ENCODE measurements at regions not wholly inside any gene's neighbourhood (a gene's known extent, or its start where the extent isn't known, plus 50 kb on each side); places are given as distances from the start of the nearest gene placed in this dataset.

DNA sequence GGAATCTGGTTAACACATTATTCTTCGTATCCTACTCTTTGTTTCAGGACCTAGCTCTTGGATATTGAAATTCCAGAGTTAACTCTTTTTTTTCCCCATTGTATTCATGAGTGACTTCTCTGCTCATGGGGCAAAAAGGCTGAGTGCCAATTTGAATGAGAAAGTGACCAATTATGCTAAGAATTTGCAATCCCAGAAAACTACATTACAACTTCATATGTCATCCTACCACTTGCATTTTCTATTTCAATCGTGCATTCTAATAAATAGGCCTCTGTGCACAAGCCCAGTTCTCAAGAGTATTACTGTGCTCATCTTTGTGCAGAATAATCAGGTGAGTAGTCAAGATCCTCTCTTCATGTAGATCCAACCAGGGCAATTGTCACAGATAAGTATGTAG, 537.8 kb downstream of the OTOL1 start:
- ChIA-PET CTCF (interaction anchor here (0.6 kb wide), 1 partner anchor 630 kb away, joined by 3 read pairs; no protein-coding TSS in a partner anchor), POLR2A (no interaction called here)
- H3K4me3 ChIP-seq (ENCODE audit: low read depth, low read length) = no peak overlapping the region
- H3K9me3 ChIP-seq (ENCODE audit: control insufficient read depth, insufficient read depth, low read depth, low read length) = no peaks in the 10 kb centered on the region
- no peaks in the 10 kb centered on the region for H3K36me3 ChIP-seq (ENCODE audit: control insufficient read depth in 2 of 2, insufficient read depth in 1 of 2, low read length in 2 of 2)
- H3K27ac ChIP-seq (ENCODE audit: extremely low read depth, low read depth, low read length) = no peak overlapping the region
- TF ChIP-seq ZBTB21 (tag by site-specific recombination; IDR thresholded peaks at IDR 0.05) (no peak), ZNF404 (tag by site-specific recombination; IDR thresholded peaks at IDR 0.05) (no peak), ZNF518A (tag by site-specific recombination; conservative IDR thresholded peaks at IDR 0.05; ENCODE audit: low read depth) (no peak), ZNF791 (tag by site-specific recombination; IDR thresholded peaks at IDR 0.05) (no peak), ZNF211 (tag by site-specific recombination; IDR thresholded peaks at IDR 0.05; ENCODE audit: low read depth) (no peak)
- H3K4me1 ChIP-seq (ENCODE audit: control insufficient read depth, insufficient read depth, low read length) = no peaks in the 10 kb centered on the region

DNA sequence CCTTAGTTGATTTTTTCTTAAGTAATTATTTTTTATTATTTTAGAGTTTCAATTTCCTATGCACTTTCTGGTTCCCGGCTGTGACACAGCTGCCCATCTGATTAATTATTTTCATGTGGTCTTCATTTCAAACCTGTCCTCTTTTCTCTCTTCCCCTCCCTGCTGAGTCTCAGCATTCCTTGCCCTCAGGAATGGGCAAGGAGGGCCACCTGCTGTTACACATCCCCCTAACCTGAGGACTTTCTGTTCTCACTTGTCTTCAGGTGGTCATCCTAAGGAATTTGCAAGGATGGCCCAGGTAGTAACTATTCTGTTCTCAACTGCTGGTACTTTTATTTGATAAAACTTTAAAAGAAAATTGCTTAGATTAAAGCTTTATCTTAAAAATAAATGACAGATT, 545.0 kb downstream of the OTOL1 start:
- ChIA-PET CTCF (no interaction called here), POLR2A (no interaction called here)
- no peaks in the 10 kb centered on the region for H3K36me3 ChIP-seq (ENCODE audit: control insufficient read depth in 2 of 2, insufficient read depth in 1 of 2, low read length in 2 of 2)
- no peaks in the 10 kb centered on the region for H3K9me3 ChIP-seq (ENCODE audit: control insufficient read depth, insufficient read depth, low read depth, low read length)
- no peaks in the 10 kb centered on the region for H3K4me1 ChIP-seq (ENCODE audit: control insufficient read depth, insufficient read depth, low read length)
- no peak overlapping the region for H3K4me3 ChIP-seq (ENCODE audit: low read depth, low read length)
- H3K27ac ChIP-seq (ENCODE audit: extremely low read depth, low read depth, low read length) = no peak overlapping the region
- TF ChIP-seq ZNF140 (tag by site-specific recombination; IDR thresholded peaks at IDR 0.05) (no peak), ZXDB (tag by site-specific recombination; IDR thresholded peaks at IDR 0.05) (no peak), ZNF292 (tag by site-specific recombination; IDR thresholded peaks at IDR 0.05; ENCODE audit: borderline replicate concordance, low read depth) (no peak), ZNF48 (tag by site-specific recombination; IDR thresholded peaks at IDR 0.05) (no peak)
- TF ChIP-seq, protein P1, sequence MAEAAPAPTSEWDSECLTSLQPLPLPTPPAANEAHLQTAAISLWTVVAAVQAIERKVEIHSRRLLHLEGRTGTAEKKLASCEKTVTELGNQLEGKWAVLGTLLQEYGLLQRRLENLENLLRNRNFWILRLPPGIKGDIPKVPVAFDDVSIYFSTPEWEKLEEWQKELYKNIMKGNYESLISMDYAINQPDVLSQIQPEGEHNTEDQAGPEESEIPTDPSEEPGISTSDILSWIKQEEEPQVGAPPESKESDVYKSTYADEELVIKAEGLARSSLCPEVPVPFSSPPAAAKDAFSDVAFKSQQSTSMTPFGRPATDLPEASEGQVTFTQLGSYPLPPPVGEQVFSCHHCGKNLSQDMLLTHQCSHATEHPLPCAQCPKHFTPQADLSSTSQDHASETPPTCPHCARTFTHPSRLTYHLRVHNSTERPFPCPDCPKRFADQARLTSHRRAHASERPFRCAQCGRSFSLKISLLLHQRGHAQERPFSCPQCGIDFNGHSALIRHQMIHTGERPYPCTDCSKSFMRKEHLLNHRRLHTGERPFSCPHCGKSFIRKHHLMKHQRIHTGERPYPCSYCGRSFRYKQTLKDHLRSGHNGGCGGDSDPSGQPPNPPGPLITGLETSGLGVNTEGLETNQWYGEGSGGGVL (tag by site-specific recombination; IDR thresholded peaks at IDR 0.05) = no peak
- TF ChIP-seq, protein P2, sequence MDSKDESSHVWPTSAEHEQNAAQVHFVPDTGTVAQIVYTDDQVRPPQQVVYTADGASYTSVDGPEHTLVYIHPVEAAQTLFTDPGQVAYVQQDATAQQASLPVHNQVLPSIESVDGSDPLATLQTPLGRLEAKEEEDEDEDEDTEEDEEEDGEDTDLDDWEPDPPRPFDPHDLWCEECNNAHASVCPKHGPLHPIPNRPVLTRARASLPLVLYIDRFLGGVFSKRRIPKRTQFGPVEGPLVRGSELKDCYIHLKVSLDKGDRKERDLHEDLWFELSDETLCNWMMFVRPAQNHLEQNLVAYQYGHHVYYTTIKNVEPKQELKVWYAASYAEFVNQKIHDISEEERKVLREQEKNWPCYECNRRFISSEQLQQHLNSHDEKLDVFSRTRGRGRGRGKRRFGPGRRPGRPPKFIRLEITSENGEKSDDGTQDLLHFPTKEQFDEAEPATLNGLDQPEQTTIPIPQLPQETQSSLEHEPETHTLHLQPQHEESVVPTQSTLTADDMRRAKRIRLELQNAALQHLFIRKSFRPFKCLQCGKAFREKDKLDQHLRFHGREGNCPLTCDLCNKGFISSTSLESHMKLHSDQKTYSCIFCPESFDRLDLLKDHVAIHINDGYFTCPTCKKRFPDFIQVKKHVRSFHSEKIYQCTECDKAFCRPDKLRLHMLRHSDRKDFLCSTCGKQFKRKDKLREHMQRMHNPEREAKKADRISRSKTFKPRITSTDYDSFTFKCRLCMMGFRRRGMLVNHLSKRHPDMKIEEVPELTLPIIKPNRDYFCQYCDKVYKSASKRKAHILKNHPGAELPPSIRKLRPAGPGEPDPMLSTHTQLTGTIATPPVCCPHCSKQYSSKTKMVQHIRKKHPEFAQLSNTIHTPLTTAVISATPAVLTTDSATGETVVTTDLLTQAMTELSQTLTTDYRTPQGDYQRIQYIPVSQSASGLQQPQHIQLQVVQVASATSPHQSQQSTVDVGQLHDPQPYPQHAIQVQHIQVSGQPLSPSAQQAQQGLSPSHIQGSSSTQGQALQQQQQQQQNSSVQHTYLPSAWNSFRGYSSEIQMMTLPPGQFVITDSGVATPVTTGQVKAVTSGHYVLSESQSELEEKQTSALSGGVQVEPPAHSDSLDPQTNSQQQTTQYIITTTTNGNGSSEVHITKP (tag by site-specific recombination; IDR thresholded peaks at IDR 0.05) = no peak

GRCh38 chr3:162052636-162053035, 556.0 kb downstream of the OTOL1 start:
- ChIA-PET POLR2A (no interaction called here), CTCF (no interaction called here)
- Histone ChIP-seq H3K27ac (ENCODE audit: extremely low read depth, low read depth, low read length) (no peak overlapping the region), H3K9me3 (ENCODE audit: control insufficient read depth, insufficient read depth, low read depth, low read length) (no peaks in the 10 kb centered on the region), H3K4me3 (ENCODE audit: low read depth, low read length) (no peak overlapping the region), H3K36me3 (ENCODE audit: control insufficient read depth in 2 of 2, insufficient read depth in 1 of 2, low read length in 2 of 2) (no peaks in the 10 kb centered on the region), H3K4me1 (ENCODE audit: control insufficient read depth, insufficient read depth, low read length) (no peaks in the 10 kb centered on the region)
- TF ChIP-seq SP7 (tag by site-specific recombination; IDR thresholded peaks at IDR 0.05) = no peak
- TF ChIP-seq ZNF184 (tag by site-specific recombination; IDR thresholded peaks at IDR 0.05) = no peak
- TF ChIP-seq ZNF114 (tag by site-specific recombination; IDR thresholded peaks at IDR 0.05) = no peak
- no peak for TF ChIP-seq REST (tag by site-specific recombination; IDR thresholded peaks at IDR 0.05)
- TF ChIP-seq SP2 (tag by site-specific recombination; IDR thresholded peaks at IDR 0.05) = no peak
- TF ChIP-seq ZNF585B (tag by site-specific recombination; IDR thresholded peaks at IDR 0.05) = no peak
